ENCODE measurements at regions not wholly inside any gene's neighbourhood (a gene's known extent, or its start where the extent isn't known, plus 50 kb on each side); places are given as distances from the start of the nearest gene placed in this dataset.
"Not testable (repeated sequence)": the region's sequence is repeated elsewhere in the genome, so short reads cannot be mapped to it uniquely, and the experiment has no call there.

DNA sequence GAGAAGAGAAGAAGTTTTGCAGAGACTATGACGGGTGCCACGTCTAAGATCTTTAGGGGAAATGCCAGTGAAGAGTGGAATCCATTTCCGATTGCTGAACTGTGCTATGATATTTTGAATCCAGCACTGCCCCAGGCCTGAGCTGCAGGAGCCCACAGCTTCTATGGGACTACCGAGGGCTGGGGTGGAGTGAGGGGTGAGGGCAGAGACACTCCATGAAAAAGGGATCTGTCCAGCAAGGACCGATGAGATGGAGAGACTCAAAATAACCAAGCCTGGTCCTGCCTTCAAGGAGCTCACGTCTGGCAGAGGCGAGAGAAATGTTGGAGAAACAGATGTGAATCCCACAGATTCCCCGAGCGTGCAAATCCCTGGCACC lies 79.8 kb upstream of the MEF2A start:
- no peaks in the 10 kb centered on the region for H3K36me3 Mint-ChIP-seq (ENCODE audit: low read depth)
- peaks cover 18% of the 10 kb centered on the region for H3K4me1 Mint-ChIP-seq
- intact Hi-C loops (cut with micrococcal nuclease): no loop called here
- peak overlapping the region; percentile 70 for H3K4me3 Mint-ChIP-seq
- no peak for DNase-seq
- H3K27me3 Mint-ChIP-seq: peaks cover 14% of the 10 kb centered on the region
- no peaks in the 10 kb centered on the region for H3K9me3 Mint-ChIP-seq
- H3K27ac Mint-ChIP-seq: no peak overlapping the region

DNA sequence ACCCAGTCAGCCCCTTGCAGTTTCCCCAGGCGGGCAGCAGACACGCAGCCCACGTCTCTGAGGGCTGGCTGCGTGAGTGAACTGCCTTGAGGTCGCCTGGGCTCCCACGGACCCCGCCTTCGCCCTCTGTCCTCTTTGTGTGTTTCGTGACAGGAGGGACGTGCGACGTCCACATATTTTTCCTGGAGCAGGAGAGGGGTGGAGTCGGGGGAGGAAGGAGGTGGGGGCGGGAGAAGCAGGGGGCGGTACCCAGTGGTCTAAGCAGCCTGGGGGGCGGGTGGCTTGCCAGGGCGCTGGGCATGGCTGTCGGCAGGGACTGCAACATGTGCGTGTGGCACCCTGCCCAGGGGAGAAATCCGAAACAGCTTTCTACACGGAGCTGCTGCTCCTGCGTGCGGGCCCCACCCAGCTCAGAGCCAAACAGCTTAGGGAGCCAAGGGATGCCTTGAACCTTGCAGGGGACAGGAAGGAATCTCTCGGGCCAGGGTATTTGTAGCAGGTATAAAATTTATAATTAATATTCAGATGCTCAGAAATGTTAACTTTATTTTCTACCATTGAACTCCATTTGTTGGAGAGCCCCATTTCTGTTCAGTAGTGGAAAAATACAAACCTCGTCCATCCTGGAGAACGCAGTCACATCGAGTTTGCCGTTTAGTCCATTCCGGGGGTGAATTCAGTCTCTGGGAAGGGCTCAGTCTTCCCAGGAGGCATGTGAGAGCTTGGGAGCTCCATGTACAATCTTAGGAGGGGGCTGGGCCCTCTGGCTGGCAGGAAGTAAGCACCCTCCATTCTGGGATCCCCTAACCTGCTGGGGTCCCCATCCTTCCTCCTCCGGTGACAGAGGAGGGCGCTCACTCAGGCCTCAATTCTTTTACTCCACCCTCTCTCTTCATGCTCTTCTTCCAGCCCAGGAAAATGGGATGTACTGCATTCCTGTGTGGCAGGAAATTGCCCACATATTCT lies 79.1 kb upstream of the MEF2A start:
- Mint-ChIP-seq H3K27ac (no peak overlapping the region), H3K4me1 (peaks cover 18% of the 10 kb centered on the region), H3K36me3 (ENCODE audit: low read depth) (no peaks in the 10 kb centered on the region), H3K9me3 (no peaks in the 10 kb centered on the region), H3K27me3 (peaks cover 14% of the 10 kb centered on the region), H3K4me3 (peak overlapping the region; percentile 70)
- intact Hi-C loops (cut with micrococcal nuclease): no loop called here
- DNase-seq: no peak

DNA sequence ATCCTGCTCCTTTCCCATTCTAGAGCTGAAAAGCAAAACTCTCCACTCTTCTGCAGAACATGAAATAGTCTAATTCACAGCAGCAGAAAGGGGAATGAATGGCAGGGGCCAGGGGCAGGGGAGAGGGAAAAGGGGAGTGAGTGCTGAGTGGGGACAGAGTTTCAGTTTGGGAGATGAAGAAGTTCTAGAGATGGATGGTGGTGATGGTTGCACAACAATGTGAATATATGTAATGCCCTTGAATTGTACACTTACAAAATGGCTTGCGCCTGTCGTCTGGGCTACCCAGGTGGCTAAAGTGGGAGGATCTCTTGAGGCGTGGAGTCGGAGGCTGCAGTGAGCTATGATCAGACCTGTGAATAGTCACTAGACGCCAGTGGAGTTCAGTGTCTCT lies 78.5 kb upstream of the MEF2A start:
- no peaks in the 10 kb centered on the region for H3K36me3 Mint-ChIP-seq (ENCODE audit: low read depth)
- H3K4me3 Mint-ChIP-seq: no peak overlapping the region
- intact Hi-C loops (cut with micrococcal nuclease): no loop called here
- no peak overlapping the region for H3K27ac Mint-ChIP-seq
- no peak for DNase-seq
- H3K4me1 Mint-ChIP-seq: peaks cover 18% of the 10 kb centered on the region
- H3K27me3 Mint-ChIP-seq: peaks cover 18% of the 10 kb centered on the region
- H3K9me3 Mint-ChIP-seq: no peaks in the 10 kb centered on the region

DNA sequence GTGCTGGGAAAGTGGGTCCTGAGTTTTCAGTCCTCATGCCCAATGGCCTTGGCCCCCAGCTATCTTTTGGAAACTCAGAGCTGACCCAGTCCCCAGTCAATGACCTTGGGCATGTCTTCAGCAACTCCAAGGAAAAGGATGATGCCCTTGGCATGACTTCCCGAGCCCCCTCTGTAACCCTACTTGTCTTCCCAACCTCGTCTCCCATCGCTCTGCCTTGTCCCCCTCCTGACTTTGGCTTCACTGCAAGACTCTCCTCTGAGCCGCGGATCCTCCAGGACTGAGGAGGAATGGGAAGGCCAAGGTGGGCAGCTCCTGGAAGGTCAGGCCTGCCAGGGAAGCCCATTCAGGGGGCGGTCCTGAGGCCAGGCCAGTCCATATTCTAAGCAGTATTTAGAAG lies 73.5 kb upstream of the MEF2A start:
- H3K9me3 Mint-ChIP-seq: no peaks in the 10 kb centered on the region
- peaks cover 14% of the 10 kb centered on the region for H3K27me3 Mint-ChIP-seq
- H3K4me1 Mint-ChIP-seq: peaks cover 13% of the 10 kb centered on the region

DNA sequence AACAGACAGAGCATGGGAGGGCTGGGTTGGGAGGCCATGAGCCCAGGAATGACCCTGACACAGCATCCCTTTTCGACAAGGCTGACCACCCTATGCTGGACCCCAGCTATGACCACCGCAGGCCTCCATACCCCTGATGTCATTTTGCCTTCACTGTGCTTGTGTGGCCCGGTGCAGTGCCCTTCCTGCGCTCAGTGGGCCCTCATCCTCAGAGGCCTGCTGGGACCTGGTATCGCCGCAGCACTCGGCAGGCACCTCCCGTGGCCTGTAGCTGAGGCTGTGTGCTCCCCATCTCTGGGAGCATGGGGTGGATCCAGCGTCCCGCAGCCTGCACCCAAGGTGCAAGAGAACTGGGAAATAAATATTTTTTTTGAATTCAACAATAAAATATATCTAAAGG lies 73.1 kb upstream of the MEF2A start:
- intact Hi-C loops (cut with micrococcal nuclease): no loop called here
- Mint-ChIP-seq H3K4me3 (no peak overlapping the region), H3K27ac (no peak overlapping the region), H3K27me3 (peaks cover 14% of the 10 kb centered on the region), H3K36me3 (ENCODE audit: low read depth) (no peaks in the 10 kb centered on the region), H3K4me1 (peaks cover 13% of the 10 kb centered on the region), H3K9me3 (no peaks in the 10 kb centered on the region)
- no peak for DNase-seq

More for the DNA sequence above, 73.5 kb upstream of the MEF2A start:
- no peak for DNase-seq
- no peak overlapping the region for H3K27ac Mint-ChIP-seq
- no peaks in the 10 kb centered on the region for H3K36me3 Mint-ChIP-seq (ENCODE audit: low read depth)
- H3K4me3 Mint-ChIP-seq: no peak overlapping the region
- intact Hi-C loops (cut with micrococcal nuclease): no loop called here

DNA sequence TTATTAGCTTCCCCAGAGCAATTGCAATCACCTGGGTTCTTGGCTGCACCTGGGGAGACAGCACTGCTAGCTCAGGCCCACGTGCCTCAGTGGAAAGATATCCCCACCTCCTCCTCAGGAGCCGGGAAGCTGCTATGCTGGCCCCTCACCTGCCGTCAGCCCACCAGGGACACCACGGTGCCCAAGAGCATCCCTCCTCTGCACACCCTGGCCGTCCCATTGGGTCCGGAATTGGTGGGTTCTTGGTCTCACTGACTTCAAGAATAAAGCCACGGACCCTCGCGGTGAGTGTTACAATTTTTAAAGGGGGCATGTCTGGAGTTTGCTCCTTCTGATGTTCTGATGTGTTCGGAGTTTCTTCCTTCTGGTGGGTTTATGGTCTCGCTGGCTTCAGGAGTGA lies 72.3 kb upstream of the MEF2A start:
- Mint-ChIP-seq H3K9me3 (peaks cover 4% of the 10 kb centered on the region), H3K27me3 (peaks cover 11% of the 10 kb centered on the region), H3K36me3 (ENCODE audit: low read depth) (no peaks in the 10 kb centered on the region), H3K27ac (no peak overlapping the region), H3K4me3 (no peak overlapping the region), H3K4me1 (peaks cover 16% of the 10 kb centered on the region)
- no peak for DNase-seq
- intact Hi-C loops (cut with micrococcal nuclease): no loop called here

DNA sequence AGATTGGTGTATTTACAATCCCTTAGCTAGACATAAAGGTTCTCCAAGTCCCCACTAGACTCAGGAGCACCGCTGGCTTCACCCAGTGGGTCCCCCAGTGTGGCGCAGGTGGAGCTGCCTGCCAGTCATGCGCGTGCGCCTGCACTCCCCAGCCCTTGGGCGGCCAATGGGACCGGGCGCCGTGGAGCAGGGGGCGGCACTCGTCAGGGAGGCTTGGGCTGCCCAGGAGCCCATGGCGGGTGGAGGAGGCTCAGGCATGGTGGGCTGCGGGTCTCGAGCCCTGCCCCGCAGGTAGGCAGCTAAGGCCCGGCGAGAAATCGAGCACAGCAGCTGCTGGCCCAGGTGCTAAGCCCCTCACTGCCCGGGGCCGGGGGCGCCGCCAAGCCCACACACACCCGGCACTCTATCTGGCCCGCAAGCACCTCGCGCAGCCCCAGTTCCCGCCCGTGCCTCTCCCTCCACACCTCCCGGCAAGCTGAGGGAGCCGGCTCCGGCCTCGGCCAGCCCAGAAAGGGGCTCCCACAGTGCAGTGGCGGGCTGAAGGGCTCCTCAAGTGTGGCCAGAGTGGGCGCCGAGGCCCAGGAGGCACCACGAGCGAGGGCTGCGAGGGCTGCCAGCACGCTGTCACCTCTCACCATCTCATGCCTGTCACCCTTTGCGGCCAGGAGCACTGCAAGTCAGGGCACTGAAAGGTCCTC lies 71.1 kb upstream of the MEF2A start:
- H3K27me3 Mint-ChIP-seq; intact Hi-C loops (cut with micrococcal nuclease); H3K4me3 Mint-ChIP-seq; DNase-seq; H3K36me3 Mint-ChIP-seq (ENCODE audit: low read depth); H3K27ac Mint-ChIP-seq: not testable (repeated sequence)
- H3K4me1 Mint-ChIP-seq: peaks cover 16% of the 10 kb centered on the region
- H3K9me3 Mint-ChIP-seq: peaks cover 12% of the 10 kb centered on the region

DNA sequence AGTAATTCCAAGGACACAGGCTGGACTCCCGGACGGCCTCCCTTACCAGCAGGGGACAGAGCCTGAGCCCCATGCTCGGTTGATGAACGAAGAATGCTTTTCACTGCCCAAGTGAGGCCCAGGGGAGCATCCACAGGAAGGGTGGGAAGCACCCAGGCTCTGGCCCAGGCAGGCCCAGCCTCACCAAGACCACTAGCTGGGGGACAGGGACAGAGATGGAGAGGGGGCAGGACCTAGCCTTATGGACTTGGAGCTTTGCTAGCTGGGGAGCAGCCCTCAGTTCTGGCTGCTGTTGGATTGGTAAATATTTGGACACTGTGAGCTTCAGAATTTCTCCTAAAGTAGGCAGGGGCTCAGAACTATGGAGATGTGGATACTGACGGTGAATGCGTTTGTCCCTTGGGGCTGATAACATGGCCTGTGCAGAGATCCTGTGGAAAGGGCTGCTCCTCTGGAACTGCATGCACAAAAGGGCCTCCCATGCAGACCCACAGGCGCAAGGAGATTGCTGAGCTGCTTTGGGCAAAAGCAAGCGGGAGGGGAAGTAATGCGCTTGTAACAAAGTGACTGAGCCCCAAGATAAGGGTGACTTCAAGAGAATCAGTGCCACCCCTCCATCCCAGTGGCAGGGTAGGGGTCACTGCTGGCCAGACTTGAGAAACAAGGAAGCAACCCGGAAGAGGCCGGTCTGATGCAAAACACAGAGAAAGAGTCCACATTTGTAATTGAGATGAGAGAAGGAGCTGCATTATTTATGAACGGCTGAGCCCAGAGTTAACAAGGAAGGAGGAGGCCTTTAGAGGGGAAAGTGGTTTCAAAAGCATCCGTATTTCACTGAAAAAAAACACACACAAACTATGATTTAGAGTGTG lies 70.1 kb upstream of the MEF2A start:
- H3K4me1 Mint-ChIP-seq: peaks cover 16% of the 10 kb centered on the region
- intact Hi-C loops (cut with micrococcal nuclease): no loop called here
- no peaks in the 10 kb centered on the region for H3K36me3 Mint-ChIP-seq (ENCODE audit: low read depth)
- peak; percentile 66 for DNase-seq
- peak overlapping the region; percentile 38 for H3K4me3 Mint-ChIP-seq
- H3K27me3 Mint-ChIP-seq: peaks cover 6% of the 10 kb centered on the region
- peaks cover 12% of the 10 kb centered on the region for H3K9me3 Mint-ChIP-seq
- peak overlapping the region; percentile 54 for H3K27ac Mint-ChIP-seq

DNA sequence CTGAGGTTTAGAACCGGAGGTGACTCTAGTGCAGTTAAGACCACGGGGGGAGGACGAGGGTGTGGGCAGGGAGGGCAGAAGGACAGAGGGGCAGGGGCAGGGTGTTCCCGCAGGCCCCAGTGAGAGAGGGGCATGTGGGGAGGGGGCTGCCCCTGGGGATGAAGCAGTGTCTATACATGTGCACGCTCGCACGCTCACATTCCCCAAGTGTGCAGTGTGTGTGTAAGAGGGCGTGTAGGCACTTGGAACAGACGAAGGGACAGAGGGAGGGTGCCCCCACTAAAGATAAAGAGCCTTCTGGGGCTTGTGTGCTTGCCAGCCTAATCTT lies 69.5 kb upstream of the MEF2A start:
- no peak for DNase-seq
- H3K27ac Mint-ChIP-seq: no peak overlapping the region
- H3K36me3 Mint-ChIP-seq (ENCODE audit: low read depth): no peaks in the 10 kb centered on the region
- peak overlapping the region; percentile 38 for H3K4me3 Mint-ChIP-seq
- H3K27me3 Mint-ChIP-seq: peaks cover 4% of the 10 kb centered on the region
- intact Hi-C loops (cut with micrococcal nuclease): no loop called here
- H3K9me3 Mint-ChIP-seq: peaks cover 12% of the 10 kb centered on the region
- peaks cover 16% of the 10 kb centered on the region for H3K4me1 Mint-ChIP-seq

DNA sequence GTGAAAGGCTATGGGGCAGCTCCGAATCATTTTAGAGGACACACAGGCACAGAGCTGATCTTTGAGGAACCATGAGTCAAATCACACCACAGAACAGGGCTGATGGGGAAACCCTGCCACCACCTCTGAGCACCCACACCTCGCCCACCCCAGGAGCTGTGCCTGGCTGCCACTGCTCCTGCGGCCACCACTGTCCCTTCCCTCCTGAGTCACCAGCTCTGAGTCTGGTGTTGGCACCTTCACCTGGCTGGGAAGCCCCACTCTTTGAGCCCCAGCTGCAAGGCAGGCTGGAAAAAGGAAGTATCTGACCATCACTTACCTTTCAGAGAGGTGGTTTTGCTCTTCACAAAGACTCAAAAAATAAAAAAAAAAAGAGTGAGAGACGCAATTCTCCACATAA lies 63.6 kb upstream of the MEF2A start:
- peaks cover 35% of the 10 kb centered on the region for H3K4me1 Mint-ChIP-seq
- DNase-seq: peak; percentile 68
- H3K4me3 Mint-ChIP-seq: no peak overlapping the region
- intact Hi-C loops (cut with micrococcal nuclease): loop anchor here (5.0 to 10.0 kb wide), 2 partner anchors 60 to 217 kb away; no protein-coding TSS in a partner anchor
- H3K9me3 Mint-ChIP-seq: peaks cover 12% of the 10 kb centered on the region
- H3K27me3 Mint-ChIP-seq: no peaks in the 10 kb centered on the region
- H3K27ac Mint-ChIP-seq: peak overlapping the region; percentile 39
- no peaks in the 10 kb centered on the region for H3K36me3 Mint-ChIP-seq (ENCODE audit: low read depth)

DNA sequence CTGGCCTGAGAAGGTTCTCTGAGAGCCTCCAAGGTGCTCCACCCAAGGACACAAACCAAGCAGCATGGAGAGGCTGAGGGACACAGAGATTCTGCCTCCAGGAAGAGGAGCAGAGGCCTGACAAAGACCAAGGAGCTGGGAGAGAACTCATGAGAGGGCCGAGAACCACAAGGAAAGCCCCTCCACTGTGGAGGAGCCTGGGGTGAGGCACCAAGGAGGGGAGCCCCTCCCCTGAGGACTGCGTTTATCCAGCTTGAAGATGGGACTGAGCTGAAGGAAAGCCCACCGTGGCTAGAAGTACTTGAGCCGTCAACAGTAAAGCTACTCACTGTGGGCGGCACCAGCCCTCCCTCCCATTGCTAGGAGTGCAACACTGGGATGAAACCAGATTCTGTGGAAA lies 63.1 kb upstream of the MEF2A start:
- Mint-ChIP-seq H3K4me1 (peaks cover 36% of the 10 kb centered on the region), H3K36me3 (ENCODE audit: low read depth) (no peaks in the 10 kb centered on the region), H3K4me3 (no peak overlapping the region), H3K27me3 (no peaks in the 10 kb centered on the region), H3K9me3 (peaks cover 12% of the 10 kb centered on the region), H3K27ac (peak overlapping the region; percentile 39)
- no peak for DNase-seq
- intact Hi-C loops (cut with micrococcal nuclease): loop anchor here (5.0 to 10.0 kb wide), 2 partner anchors 60 to 218 kb away; no protein-coding TSS in a partner anchor

DNA sequence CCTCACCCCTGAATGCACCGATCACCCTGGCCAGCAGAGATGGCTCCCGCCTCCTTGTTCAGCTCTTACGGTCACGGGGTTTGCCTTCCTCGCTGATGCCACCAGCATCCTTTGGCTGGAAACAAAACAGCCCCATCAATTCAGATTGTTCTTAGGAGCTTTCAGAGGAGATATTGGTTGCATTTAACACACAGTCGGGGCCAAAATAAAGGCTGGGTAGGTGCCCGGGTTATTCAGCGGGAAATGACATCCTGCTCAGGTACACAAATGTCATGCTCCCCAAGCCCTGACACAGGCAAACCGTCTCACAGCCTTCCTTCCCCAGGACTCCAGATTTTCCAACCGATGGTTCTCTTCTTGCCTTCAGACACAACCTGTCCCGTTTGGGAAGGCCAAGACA lies 62.4 kb upstream of the MEF2A start:
- intact Hi-C loops (cut with micrococcal nuclease): loop anchor here (5.0 to 10.0 kb wide), 2 partner anchors 61 to 219 kb away; no protein-coding TSS in a partner anchor
- H3K36me3 Mint-ChIP-seq (ENCODE audit: low read depth): no peaks in the 10 kb centered on the region
- no peaks in the 10 kb centered on the region for H3K27me3 Mint-ChIP-seq
- H3K9me3 Mint-ChIP-seq: peaks cover 8% of the 10 kb centered on the region
- DNase-seq: no peak
- H3K4me1 Mint-ChIP-seq: peaks cover 37% of the 10 kb centered on the region
- no peak overlapping the region for H3K4me3 Mint-ChIP-seq
- no peak overlapping the region for H3K27ac Mint-ChIP-seq

DNA sequence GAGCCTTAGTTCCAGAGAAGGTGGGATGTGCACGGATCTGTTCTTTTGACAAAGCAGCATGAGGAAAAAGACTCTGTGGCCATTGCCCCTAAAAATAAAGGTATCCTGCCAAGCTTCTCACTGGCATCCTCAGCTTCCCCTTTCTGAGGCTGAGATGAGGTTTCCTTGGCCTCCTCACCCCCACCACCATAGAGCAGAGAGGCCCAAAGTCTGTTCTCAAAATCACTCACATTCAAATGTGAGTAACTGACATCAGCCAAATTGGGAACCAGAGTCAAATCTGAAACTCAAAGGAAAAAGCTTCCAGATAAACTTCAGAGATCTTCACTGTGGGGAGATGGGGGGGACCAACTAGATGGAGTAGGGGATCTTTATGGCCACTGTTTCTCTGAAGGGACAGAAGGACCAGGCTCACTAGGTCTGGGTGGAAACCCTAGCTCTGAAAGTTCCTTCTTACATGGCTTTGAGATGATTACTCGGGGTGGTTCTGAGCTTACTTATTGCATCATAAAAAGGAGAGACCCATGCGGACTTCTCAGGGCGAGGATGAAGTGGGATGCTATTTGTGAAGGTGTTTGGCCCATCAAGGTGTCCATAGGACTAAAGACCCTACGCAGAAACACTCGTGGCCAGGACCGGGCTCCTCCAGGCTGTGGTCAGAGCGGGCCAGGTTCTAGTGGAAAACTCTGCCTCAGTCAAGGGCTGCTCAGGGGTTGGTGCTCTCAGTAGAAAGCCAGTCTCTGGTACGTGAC lies 61.5 kb upstream of the MEF2A start:
- Mint-ChIP-seq H3K9me3 (peaks cover 3% of the 10 kb centered on the region), H3K36me3 (ENCODE audit: low read depth) (no peaks in the 10 kb centered on the region), H3K27me3 (no peaks in the 10 kb centered on the region), H3K27ac (peak overlapping the region; percentile 71), H3K4me3 (peak overlapping the region; percentile 11), H3K4me1 (peaks cover 37% of the 10 kb centered on the region)
- no peak for DNase-seq
- intact Hi-C loops (cut with micrococcal nuclease): loop anchor here (2.0 to 10.0 kb wide), 3 partner anchors 62 to 219 kb away; no protein-coding TSS in a partner anchor
